KMS-11 (cell line): ENCODE measurements at regions not wholly inside any gene's neighbourhood (a gene's known extent, or its start where the extent isn't known, plus 50 kb on each side); places are given as distances from the start of the nearest gene placed in this dataset.

Experiments
- H2AFZ ChIP-seq: fragments of 200-600 bp; sonication (generic); 2 replicates; pipeline ENCODE4 v1.6.1; 2016; ENCODE audit warnings: antibody characterized with exemption, mixed run types, low read depth
- H3K27ac ChIP-seq: fragments of 200-600 bp; sonication (generic); 2 replicates; pipeline ENCODE4 v1.6.1; 2016; ENCODE audit warnings: mild to moderate bottlenecking, mixed run types
- H3K27me3 ChIP-seq: fragments of 200-600 bp; sonication (generic); 2 replicates; pipeline ENCODE4 v1.6.1; 2017; ENCODE audit warnings: mild to moderate bottlenecking, low read depth, mixed run types, moderate library complexity; ENCODE audit not compliant: insufficient read depth
- H3K36me3 ChIP-seq: fragments of 200-600 bp; sonication (generic); 2 replicates; pipeline ENCODE4 v1.6.1; 2017; ENCODE audit warnings: mild to moderate bottlenecking, mixed run types; ENCODE audit not compliant: insufficient read depth
- H3K4me1 ChIP-seq: fragments of 200-600 bp; sonication (generic); 2 replicates; pipeline ENCODE4 v1.6.1; 2016; ENCODE audit warnings: mild to moderate bottlenecking, low read depth, mixed run types; ENCODE audit not compliant: poor library complexity, severe bottlenecking
- H3K4me2 ChIP-seq: fragments of 200-600 bp; sonication (generic); 2 replicates; pipeline ENCODE4 v1.7.0; 2016; ENCODE audit warnings: mild to moderate bottlenecking, mixed run types
- H3K4me3 ChIP-seq: fragments of 200-600 bp; sonication (generic); IDR thresholded peaks from 2 replicates; pipeline ENCODE4 v1.6.1; 2017; ENCODE audit warnings: low read depth, low read length, mixed read lengths; ENCODE audit not compliant: insufficient read depth
- H3K79me2 ChIP-seq: fragments of 200-600 bp; sonication (generic); 2 replicates; pipeline ENCODE4 v1.6.1; 2016; ENCODE audit warnings: low read depth, mixed run types; ENCODE audit not compliant: insufficient read depth
- H3K9ac ChIP-seq: fragments of 200-600 bp; sonication (generic); 2 replicates; pipeline ENCODE4 v1.6.1; 2016; ENCODE audit warnings: mild to moderate bottlenecking, mixed run types
- H4K20me1 ChIP-seq: fragments of 200-600 bp; sonication (generic); 2 replicates; pipeline ENCODE4 v1.6.1; 2016; ENCODE audit warnings: mild to moderate bottlenecking, mixed run types; ENCODE audit not compliant: insufficient read depth
- CTCF ChIP-seq: fragments of 200-600 bp; sonication (generic); conservative IDR thresholded peaks from 2 replicates; pipeline ENCODE4 v1.6.1; 2017; ENCODE audit warnings: low read depth, mild to moderate bottlenecking, antibody characterized with exemption, low read length, moderate library complexity, mixed read lengths

GRCh38 chr1:200279810-200280411 is 129.9 kb downstream of the ZNF281 start:
- peak; percentile 94 for TF ChIP-seq CTCF

GRCh38 chr1:200275816-200276453 is 133.9 kb downstream of the ZNF281 start:
- H3K27ac ChIP-seq: no peak overlapping the region
- TF ChIP-seq CTCF: no peak
- H3K27me3 ChIP-seq: no peaks in the 10 kb centered on the region
- H3K4me2 ChIP-seq: no peak overlapping the region
- no peak overlapping the region for H3K4me3 ChIP-seq
- no peaks in the 10 kb centered on the region for H4K20me1 ChIP-seq
- H3K79me2 ChIP-seq: no peaks in the 10 kb centered on the region
- H3K36me3 ChIP-seq: no peaks in the 10 kb centered on the region
- no peak overlapping the region for H3K9ac ChIP-seq
- no peaks in the 10 kb centered on the region for H3K4me1 ChIP-seq
- no peak overlapping the region for H2AFZ ChIP-seq

More at GRCh38 chr1:200279810-200280411, 129.9 kb downstream of the ZNF281 start:
- no peak overlapping the region for H3K4me3 ChIP-seq
- H3K36me3 ChIP-seq: no peaks in the 10 kb centered on the region
- no peaks in the 10 kb centered on the region for H4K20me1 ChIP-seq
- H3K9ac ChIP-seq: no peak overlapping the region
- H3K79me2 ChIP-seq: no peaks in the 10 kb centered on the region
- no peaks in the 10 kb centered on the region for H3K27me3 ChIP-seq
- no peak overlapping the region for H3K4me2 ChIP-seq
- no peak overlapping the region for H2AFZ ChIP-seq
- no peak overlapping the region for H3K27ac ChIP-seq
- H3K4me1 ChIP-seq: no peaks in the 10 kb centered on the region

DNA sequence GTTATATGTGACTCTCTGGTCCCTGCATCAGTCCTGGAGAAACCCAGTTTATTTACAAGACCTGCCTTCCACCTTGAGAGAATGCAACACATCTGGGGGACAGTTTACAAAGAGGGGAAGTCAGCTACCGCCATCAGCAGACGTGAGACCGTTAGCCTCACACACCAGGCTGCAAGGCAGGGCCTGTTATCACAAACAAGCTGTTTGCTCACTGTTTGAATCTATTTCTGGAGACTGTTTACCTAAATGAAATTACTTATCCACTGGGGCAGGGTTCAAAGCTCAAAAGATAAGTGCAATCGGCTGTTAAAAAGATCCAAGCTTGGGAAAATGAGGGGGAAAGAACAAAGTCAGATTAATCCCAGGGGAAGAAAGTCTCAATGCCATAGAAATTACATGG is 134.4 kb downstream of the ZNF281 start:
- H3K9ac ChIP-seq: no peak overlapping the region
- no peak for TF ChIP-seq CTCF

GRCh38 chr1:200274116-200274515 is 135.7 kb downstream of the ZNF281 start:
- no peak overlapping the region for H3K4me2 ChIP-seq

More for the DNA sequence above, 134.4 kb downstream of the ZNF281 start:
- H3K27me3 ChIP-seq: no peaks in the 10 kb centered on the region
- H2AFZ ChIP-seq: no peak overlapping the region
- H4K20me1 ChIP-seq: no peaks in the 10 kb centered on the region
- no peaks in the 10 kb centered on the region for H3K79me2 ChIP-seq
- H3K36me3 ChIP-seq: no peaks in the 10 kb centered on the region
- no peak overlapping the region for H3K4me3 ChIP-seq
- no peak overlapping the region for H3K27ac ChIP-seq
- H3K4me1 ChIP-seq: no peaks in the 10 kb centered on the region
- no peak overlapping the region for H3K4me2 ChIP-seq

More at GRCh38 chr1:200274116-200274515, 135.7 kb downstream of the ZNF281 start:
- H4K20me1 ChIP-seq: no peaks in the 10 kb centered on the region
- H3K4me3 ChIP-seq: no peak overlapping the region
- no peak overlapping the region for H3K27ac ChIP-seq
- H3K79me2 ChIP-seq: no peaks in the 10 kb centered on the region
- TF ChIP-seq CTCF: no peak
- H3K9ac ChIP-seq: no peak overlapping the region
- H3K36me3 ChIP-seq: no peaks in the 10 kb centered on the region
- H2AFZ ChIP-seq: no peak overlapping the region
- H3K27me3 ChIP-seq: no peaks in the 10 kb centered on the region
- H3K4me1 ChIP-seq: peaks cover 5% of the 10 kb centered on the region
